Stomach (tissue), 8 donors: ENCODE measurements at regions not wholly inside any gene's neighbourhood (a gene's known extent, or its start where the extent isn't known, plus 50 kb on each side); places are given as distances from the start of the nearest gene placed in this dataset.

Experiments
- DNase-seq, 2 donors: peaks; one replicate each; pipeline versions ENCODE4 v3.0.0 to v3.0.0-alpha.2; 2013 to 2019
- H3K27ac ChIP-seq, 5 donors: fragments of 200-600 bp in 4 of 5; sonication (generic) in 4 of 5; one replicate each; pipeline ENCODE4 v1.5.1; 2013 to 2019; ENCODE audit warnings: mild to moderate bottlenecking in 1 of 5, moderate library complexity in 1 of 5
- H3K27me3 ChIP-seq, 3 donors: fragments of 200-600 bp; sonication (generic); one replicate each; pipeline ENCODE4 v1.5.1; 2017 to 2019; ENCODE audit warnings: mixed run types in 1 of 3
- H3K36me3 ChIP-seq, 4 donors: fragments of 200-600 bp; sonication (generic); 1 replicate in 3 of 4; 2 replicates in 1 of 4; pipeline ENCODE4 v1.5.1; 2016 to 2019
- H3K4me1 ChIP-seq, 4 donors: fragments of 200-600 bp; sonication (generic); one replicate each; pipeline ENCODE4 v1.5.1; 2016 to 2019
- H3K4me3 ChIP-seq, 4 donors: fragments of 200-600 bp; sonication (generic) in 3 of 4; one replicate each; pipeline ENCODE4 v1.5.1; 2016 to 2019; ENCODE audit warnings: mild to moderate bottlenecking in 1 of 4
- H3K9me3 ChIP-seq, 4 donors: fragments of 200-600 bp; sonication (generic); one replicate each; pipeline ENCODE4 v1.5.1; 2016 to 2019
- CTCF ChIP-seq, 7 experiments: fragments of 450-650 bp in 4 of 7; fragments of 200-600 bp in 3 of 7; sonication (generic) in 3 of 7; IDR thresholded peaks; one replicate each; pipeline ENCODE4 v1.5.1; 2016 to 2019; ENCODE audit warnings: antibody characterized with exemption in 7 of 7, control low read depth in 2 of 7, mild to moderate bottlenecking in 1 of 7
- EP300 ChIP-seq: sonication (generic); formaldehyde crosslinking; IDR thresholded peaks from one replicate; pipeline ENCODE4 v1.6.1; 2017; ENCODE audit warnings: antibody characterized with exemption
- POLR2A ChIP-seq, 4 donors: fragments of 450-650 bp; IDR thresholded peaks; one replicate each; pipeline ENCODE4 v1.6.1; 2016; ENCODE audit warnings: antibody characterized with exemption in 4 of 4, control low read depth in 2 of 4, mild to moderate bottlenecking in 1 of 4, moderate library complexity in 1 of 4
- POLR2AphosphoS5 ChIP-seq, 3 donors: sonication (generic); formaldehyde crosslinking; IDR thresholded peaks; one replicate each; pipeline ENCODE4 v1.6.1; 2016; ENCODE audit warnings: antibody characterized with exemption in 3 of 3
- WGBS, 5 donors: extraction: QIAGEN DNeasy Blood & Tissue Kit in 3 of 5; methylation state at CpG; one replicate each; pipeline versions ENCODE4 v1.1.5 to v1.1.7; 2013 to 2018; 5-methylcytosine and 5-hydroxymethylcytosine counted together
- intact Hi-C: fragments of 100-400 bp; cut with DNase I; formaldehyde crosslinking; loops from one replicate; pipeline ENCODE4 v1.15.1; 2023; ENCODE audit warnings: low total_unique reads
- donor health status: healthy with polysubstance abuse.
- donor health status: Bipolar disorder and iron deficiency.
- donor health status: healthy.

- H3K9me3 ChIP-seq, result no peaks in the 10 kb centered on the region
- H3K4me1 ChIP-seq, result no peaks in the 10 kb centered on the region
- H3K36me3 ChIP-seq, result no peaks in the 10 kb centered on the region
- H3K27me3 ChIP-seq, result peaks cover 0 to 7% (median 0%) of the 10 kb centered on the region in 3 donors
- 70 to 79% (median 75%) methylated on average over 10 of the region's 10 CpGs for WGBS, 5 donors
- no peak overlapping the region for H3K27ac ChIP-seq
- no peak for DNase-seq
- intact Hi-C loops, result no loop called here
- no peak for TF ChIP-seq POLR2A (IDR thresholded peaks at IDR 0.05)
- TF ChIP-seq CTCF (IDR thresholded peaks at IDR 0.05), result no peak
- TF ChIP-seq POLR2AphosphoS5 (IDR thresholded peaks at IDR 0.05), result no peak
- no peak for TF ChIP-seq EP300
- H3K4me3 ChIP-seq, result no peak overlapping the region
Measured at GRCh38 chr10:124175701-124176348, 82.4 kb upstream of the CHST15 start.

- intact Hi-C loops, result no loop called here
- DNase-seq, result no peak
Measured at GRCh38 chr10:124174673-124175645, 81.6 kb upstream of the CHST15 start.

GRCh38 chr10:124174071-124174566 is 80.7 kb upstream of the CHST15 start:
- 75 to 86% (median 85%) methylated on average over 9 to 15 of the region's 15 CpGs for WGBS, 5 donors
- H3K36me3 ChIP-seq, result no peaks in the 10 kb centered on the region
- DNase-seq, result no peak
- no peaks in the 10 kb centered on the region for H3K9me3 ChIP-seq
- intact Hi-C loops, result no loop called here
- H3K4me3 ChIP-seq, result no peak overlapping the region
- H3K4me1 ChIP-seq, result no peaks in the 10 kb centered on the region
- TF ChIP-seq POLR2AphosphoS5 (IDR thresholded peaks at IDR 0.05), result no peak
- TF ChIP-seq POLR2A (IDR thresholded peaks at IDR 0.05), result no peak
- H3K27me3 ChIP-seq, result peaks cover 0 to 7% (median 0%) of the 10 kb centered on the region in 3 donors
- H3K27ac ChIP-seq, result no peak overlapping the region

More at GRCh38 chr10:124174673-124175645, 81.6 kb upstream of the CHST15 start:
- H3K4me1 ChIP-seq, result no peaks in the 10 kb centered on the region
- H3K9me3 ChIP-seq, result no peaks in the 10 kb centered on the region
- H3K4me3 ChIP-seq, result no peak overlapping the region
- H3K27me3 ChIP-seq, result peaks cover 0 to 7% (median 0%) of the 10 kb centered on the region in 3 donors
- H3K36me3 ChIP-seq, result no peaks in the 10 kb centered on the region
- H3K27ac ChIP-seq, result no peak overlapping the region
- no peak for TF ChIP-seq POLR2AphosphoS5 (IDR thresholded peaks at IDR 0.05)
- no peak for TF ChIP-seq EP300
- TF ChIP-seq CTCF (IDR thresholded peaks at IDR 0.05), result no peak
- TF ChIP-seq POLR2A (IDR thresholded peaks at IDR 0.05), result no peak
- 78 to 91% (median 88%) methylated on average over 9 to 10 of the region's 10 CpGs for WGBS, 5 donors

GRCh38 chr10:124173298-124173900 is 80.0 kb upstream of the CHST15 start:
- H3K27me3 ChIP-seq, result peaks cover 0 to 7% (median 0%) of the 10 kb centered on the region in 3 donors
- no peak overlapping the region for H3K27ac ChIP-seq
- WGBS, 5 donors, result 82 to 94% (median 88%) methylated on average over 16 of the region's 16 CpGs
- no peak for DNase-seq
- TF ChIP-seq POLR2A (IDR thresholded peaks at IDR 0.05), result no peak
- no peak for TF ChIP-seq POLR2AphosphoS5 (IDR thresholded peaks at IDR 0.05)
- no peak for TF ChIP-seq EP300
- no peak for TF ChIP-seq CTCF (IDR thresholded peaks at IDR 0.05)
- no peaks in the 10 kb centered on the region for H3K4me1 ChIP-seq
- H3K4me3 ChIP-seq, result no peak overlapping the region
- intact Hi-C loops, result no loop called here
- H3K9me3 ChIP-seq, result no peaks in the 10 kb centered on the region
- H3K36me3 ChIP-seq, result no peaks in the 10 kb centered on the region
